Activated CD4-positive, alpha-beta T cell treated with anti-CD3 and anti-CD28 coated beads, Interleukin-2, amount 50 U/mL, for 16 hours (primary cell): ENCODE measurements at regions not wholly inside any gene's neighbourhood (a gene's known extent, or its start where the extent isn't known, plus 50 kb on each side); places are given as distances from the start of the nearest gene placed in this dataset.
"Not testable (repeated sequence)": the region's sequence is repeated elsewhere in the genome, so short reads cannot be mapped to it uniquely, and the experiment has no call there.

ENCODE experiments used
- DNase-seq: peaks from one replicate; pipeline ENCODE4 v3.0.0-alpha.2; 2020

DNA sequence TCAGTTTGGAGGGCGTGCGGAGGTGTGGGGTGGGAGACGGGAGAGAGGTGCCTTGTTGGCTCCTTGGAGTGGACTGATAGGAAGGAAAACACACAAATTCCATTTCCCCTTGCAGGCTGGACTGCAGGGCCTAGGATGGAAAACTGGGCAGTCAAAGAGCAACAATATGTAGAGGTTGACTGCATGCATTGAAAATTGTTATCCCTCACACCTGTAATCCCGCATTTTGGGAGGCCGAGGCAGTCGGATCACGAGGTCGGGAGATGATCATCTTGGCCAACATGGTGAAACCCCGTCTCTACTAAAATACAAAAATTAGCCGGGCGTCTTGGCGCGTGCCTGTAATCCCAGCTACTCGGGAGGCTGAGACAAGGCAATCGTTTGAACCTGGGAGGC is 128.2 kb downstream of the PPIAL4G start:
- no peak for DNase-seq

DNA sequence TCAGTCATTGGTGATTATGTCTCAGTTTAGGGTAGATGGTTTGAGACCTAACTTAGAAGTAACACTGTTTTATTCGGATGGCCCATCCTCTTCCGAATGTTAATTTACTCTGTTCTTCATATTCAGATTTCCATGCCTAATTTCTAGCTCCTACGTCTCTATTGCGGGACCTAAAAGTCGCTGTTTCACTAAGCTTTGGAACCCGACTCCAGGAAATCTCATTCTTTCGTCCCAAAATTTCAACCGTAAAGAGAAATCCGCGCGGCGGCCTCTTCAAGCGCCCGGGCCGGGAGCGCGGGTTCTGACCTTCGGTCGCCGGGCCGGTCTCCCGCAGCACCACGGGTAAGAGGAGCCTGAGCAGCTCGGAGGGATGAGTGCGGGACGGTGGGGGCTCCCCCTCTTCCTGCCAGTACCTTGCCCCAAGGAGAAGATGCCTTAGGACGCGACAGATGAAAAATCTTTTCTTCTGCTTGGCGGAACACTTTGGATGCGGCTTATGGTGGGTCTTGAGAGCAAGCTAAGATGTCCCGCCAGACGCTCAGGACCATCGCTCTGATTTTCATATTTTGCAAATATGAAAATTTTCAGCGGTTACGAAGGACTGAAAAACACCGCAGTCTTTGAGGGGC is 128.7 kb downstream of the PPIAL4G start:
- DNase-seq, result no peak

DNA sequence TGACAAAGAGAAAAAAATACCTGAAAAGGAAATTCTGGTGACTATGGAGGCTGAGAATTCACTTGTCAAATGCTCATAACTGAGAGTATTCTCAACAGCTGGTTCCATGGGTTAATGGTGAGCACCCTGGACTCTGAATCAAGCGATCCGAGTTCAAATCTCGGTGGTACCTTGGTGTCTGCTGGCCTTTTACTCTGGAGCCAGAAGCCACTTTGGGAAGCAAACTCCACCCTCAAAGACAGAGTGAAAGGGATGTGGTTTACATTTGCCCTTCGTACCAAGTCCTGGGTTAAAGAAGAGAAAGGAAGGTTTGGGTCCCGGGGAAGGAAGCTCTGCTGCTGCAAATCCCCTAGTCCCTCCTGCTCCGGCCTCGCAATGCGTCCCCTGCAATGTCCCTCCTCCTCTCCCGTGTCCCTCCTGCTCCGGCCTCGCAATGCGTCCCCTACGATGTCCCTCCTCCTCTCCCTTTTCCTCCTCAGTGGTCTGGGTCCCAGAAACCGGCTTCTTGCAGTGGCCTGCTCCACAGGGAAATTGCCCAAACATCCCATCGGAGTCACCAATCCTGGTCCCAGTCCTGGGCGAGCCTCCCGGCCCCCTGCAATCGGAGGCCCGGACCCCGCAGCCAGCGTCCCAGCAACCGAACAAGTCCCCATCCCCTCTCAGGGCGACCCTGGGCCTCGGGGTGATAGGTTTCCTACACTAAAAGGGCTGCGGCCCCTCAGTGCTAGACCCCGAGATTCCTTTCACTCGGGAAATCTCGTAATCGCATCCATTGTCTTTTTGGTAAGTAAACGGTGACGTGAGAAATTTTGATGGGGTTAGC is 129.4 kb downstream of the PPIAL4G start:
- peak; percentile 66 for DNase-seq

DNA sequence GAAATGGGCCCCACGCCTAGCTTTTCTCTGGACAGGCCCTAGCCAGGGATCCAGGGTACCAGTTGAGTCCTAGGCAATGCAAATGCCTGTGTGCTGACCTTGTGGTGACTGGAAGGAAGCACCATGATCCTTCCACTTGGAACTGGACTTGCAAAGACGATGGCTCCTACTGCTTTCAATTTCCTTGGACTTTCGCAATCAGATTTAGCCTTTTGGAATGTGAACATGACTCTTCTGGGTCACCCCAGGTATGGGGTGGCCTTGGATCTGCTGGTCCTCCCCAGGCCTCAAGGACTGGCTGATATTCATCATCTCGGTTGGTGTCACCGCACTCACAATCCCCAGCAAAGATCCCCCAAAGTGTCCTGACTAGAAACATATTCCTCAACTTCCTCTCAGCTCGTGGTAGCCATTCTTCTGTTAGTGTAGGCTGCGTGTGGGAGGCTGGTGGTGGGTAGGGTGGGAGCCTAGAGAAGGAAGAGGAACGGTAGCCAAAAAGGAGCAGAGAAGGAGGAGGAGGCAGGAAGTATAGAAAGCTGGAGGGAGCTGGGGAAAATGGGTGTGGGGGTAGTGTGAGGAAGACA is 130.5 kb downstream of the PPIAL4G start:
- no peak for DNase-seq

DNA sequence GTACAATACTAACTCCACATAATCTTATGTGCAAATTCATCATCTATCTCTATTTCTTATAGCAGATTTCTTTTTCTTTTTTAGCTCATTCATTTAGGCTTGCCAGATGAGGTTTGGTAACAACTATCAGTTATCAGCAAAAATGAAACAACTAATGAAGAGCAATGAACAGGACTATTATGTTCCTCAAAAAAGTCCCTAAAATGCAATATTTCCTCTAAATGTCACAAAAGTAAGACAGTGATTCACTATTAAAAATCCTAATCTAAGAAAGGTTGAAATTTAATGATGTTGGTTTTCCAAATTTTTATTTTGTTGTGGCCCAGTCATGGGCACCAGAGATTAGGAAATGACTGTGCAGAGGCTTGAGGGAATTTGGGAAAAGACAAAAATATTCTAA is 135.3 kb downstream of the PPIAL4G start:
- DNase-seq, result no peak

DNA sequence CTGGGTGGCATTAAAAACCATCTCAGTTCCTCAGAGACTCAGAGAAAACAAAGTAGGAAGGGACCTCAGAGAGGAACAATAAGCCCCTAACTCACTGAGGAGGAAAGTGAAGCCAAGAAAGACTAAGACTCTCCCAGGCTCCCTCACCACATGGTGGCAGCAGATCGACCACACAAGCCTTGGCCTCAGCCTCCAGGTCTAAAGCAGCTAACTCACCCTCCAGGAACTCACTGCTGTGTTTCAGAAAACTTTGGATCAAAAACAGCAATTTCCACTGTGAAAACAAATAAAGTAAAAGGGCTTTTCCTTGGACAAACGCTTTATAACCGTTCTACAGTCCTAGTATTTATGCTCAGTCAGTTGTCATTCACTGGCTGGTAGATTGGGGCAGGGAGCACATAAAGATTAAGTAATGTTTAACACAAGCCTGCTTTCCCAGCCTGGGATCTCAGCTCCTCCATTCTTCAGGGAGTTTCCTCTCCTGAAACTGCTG is 137.4 kb downstream of the PPIAL4G start:
- DNase-seq, result peak; percentile 39

DNA sequence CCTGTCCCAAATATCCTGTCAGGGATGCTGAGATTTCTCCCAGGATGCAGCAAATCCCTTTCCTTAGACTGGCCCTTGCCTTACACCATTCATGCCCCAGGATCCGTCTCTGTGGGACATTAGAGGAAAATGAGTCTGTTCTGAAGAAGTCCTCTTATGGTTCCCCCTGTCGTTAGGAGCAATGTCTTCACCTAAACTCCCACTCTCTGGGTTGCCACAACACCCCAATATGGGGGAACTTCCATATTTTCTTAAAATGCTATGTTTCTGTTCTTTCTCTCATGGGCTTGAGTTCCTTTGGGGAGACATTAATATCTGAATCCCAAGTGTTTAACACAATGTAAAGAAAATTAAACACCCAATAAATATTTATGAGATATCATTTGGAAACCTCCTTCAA is 138.5 kb downstream of the PPIAL4G start:
- DNase-seq, result not testable (repeated sequence)

DNA sequence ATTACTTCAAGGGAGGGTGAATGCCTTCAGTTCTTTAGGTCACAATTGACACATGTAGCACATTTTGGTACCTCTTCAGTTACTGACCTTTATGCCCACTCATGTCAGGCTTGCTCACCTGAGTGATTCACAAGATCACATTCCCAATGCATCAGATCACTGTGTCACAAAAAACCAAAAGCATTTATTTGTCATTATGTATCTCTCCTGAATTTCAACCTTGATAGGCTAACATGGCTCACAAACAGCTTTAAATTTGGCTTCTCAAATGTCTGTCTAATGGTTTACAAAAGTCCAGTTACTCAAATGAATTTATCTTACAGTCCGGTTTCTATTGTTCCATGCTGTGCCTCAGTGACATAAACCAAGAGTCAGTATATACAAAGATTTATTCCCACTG is 141.4 kb downstream of the PPIAL4G start:
- not testable (repeated sequence) for DNase-seq

DNA sequence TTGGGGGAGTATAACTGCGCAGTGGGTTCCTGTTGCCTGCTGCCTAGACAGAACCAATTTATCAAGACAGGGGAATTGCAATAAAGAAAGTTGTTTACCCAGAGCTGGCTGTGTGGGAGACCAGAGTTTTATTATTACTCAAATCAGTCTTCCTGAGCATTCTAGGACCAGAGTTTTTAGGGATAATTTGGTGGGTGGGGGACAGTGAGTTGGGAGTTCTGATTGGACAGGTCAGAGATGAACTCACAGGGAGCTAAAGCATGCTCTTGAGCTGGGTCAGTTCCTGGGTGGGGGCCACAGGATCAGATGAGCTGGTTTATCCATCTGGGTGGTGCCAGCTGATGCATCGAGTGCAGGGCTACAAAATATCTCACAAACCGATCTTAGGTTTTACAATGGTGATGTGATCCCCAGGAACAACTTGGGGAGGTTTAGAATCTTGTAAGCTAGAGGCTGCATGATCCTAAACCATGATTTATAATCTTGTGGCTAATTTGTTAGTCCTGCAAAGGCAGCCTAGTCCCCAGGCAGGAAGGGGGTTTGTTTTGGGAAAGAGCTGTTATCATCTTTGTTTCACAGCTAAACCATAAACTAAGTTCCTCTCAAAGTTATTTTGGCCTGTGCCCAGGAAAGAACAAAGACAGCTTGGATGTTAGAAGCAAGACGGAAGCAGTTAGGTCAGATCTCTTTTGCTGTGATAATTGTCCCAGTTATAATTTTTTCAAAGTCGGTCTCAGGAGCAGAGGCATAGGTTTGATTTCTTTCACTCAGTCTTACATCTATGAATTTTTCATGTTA is 146.8 kb downstream of the PPIAL4G start:
- not testable (repeated sequence) for DNase-seq

DNA sequence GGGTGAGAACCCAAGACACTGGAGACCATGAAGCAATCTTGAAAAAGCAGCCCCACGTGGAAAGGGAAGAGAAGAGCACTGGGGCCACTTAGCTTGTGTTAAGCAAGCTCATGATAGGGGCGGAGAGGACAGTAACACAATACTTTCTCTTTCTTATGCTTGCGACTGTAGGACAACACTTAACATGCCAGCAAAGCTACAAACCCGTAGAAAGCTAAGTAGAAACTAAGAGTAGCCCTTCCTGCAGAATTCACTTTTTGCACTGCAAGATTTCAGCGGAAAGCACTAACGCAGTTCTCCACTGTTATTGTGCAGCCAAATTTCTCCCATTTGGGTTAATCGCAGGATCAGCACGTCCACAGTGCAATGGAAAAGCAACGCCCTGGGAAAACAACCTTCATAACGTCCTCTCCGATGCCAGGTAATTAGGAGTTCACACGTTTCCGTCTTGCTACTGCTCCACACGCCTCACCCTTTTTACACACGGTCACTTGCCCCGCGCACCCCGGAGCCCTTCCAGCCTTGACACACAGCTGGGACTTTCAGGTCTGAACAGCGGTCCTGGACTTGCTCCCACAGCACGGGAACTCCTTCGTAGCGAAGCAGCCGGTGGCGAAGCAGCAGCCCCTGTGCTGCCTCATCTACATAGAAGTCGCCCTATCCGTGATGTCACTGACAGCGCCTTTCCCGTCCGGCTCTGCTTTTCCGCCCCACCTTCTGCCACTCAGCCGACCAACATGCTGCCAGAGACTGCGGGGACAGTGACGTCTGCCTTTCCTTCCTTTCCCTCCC is 148.6 kb downstream of the PPIAL4G start:
- DNase-seq, result peak; percentile 89

DNA sequence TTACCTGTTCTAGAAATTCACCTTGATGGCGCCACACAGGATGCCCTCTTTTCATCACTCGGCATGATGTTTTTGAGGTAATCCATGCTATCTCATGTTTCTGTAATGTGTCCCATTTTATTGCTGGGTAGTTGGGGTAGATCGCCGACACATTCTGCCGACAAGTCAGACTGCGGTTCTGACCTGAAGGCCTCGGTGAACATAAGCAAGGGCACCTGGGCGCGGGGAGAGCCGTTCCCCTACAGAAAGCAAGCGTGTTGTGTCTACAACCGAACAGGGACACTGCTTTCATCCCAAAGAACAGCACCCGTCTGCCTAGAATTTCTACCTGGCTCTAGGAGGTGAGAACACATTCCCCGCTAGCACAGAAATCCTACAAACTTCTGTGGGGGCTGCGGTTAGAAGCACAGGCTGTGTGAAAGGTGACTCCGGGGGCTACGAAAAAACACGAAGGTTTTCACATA is 149.2 kb downstream of the PPIAL4G start:
- DNase-seq, result no peak

DNA sequence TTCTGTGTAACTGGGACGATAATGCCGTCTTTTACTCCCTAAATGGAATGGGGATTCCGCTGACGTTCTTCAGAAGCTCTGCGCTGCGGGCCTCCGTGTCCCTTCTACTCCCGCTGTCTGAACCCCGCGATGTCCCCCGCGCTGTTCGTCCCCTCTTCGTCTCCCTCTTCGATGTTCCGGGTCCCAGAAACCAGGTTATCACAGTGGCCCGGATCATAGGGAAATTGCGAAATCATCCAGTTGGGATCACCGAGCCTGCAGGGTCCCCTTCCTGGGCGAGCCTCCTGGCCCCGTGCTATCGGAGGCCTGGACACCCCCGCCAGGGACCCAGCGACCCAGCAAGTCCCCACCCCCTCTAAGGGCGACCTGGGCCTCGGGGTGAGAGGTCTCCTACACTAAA is 154.2 kb downstream of the PPIAL4G start:
- no peak for DNase-seq

DNA sequence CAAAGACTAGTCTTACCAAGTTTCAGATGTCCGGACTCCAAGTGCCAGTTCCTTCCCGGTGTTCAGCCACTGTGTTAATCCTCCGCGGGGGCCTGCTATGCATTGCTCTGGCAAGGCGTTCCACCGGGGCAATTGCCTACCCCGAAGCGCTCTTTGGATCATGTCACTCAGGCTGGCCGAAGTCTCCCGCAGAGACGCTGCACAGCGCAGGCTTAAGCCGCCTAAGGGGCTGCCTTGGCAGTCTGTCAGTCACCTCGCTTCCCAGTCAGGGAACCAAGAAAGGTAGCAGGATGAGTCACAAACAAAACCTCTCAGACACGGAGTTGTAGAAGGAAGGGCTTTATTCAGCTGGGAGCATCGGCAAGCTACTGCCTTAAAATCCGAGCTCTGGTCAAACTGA is 158.1 kb downstream of the PPIAL4G start:
- DNase-seq, result not testable (repeated sequence)

DNA sequence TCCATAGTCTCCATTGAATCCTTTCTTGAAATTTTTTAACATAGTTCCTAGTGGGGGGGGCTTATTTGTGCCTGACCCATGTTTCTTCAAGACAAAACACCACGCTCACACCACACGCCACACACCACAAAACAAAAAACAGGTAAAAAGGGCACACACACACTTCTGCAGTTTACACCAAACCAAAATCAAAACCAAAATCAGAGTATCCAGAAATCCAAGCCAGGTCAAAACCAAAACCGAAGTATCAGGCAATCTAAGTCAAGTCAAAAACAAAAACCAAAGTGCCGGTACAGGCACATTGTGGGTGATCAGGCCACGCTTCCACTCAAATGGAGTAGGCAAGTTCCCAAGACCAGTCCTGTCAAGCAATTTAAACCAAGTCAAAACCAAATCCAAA is 158.6 kb downstream of the PPIAL4G start:
- not testable (repeated sequence) for DNase-seq

DNA sequence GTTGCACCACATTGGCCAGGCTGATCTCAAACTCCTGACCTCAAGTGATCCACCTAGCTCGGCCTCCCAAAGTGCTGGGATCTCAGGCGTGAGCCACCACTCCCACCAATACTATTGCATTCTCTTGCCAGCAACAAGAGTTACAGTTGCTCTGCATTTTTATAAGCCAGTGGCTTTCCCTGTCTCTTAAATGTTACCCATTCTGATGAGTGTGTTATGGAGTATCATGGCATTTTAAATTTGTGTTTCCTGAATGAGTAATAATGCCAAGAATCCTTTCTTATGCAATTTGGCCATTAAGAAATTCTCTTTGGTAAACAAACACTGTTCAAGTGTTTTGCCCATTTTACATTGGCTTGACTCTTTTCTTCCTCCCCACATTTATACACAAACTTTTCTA is 163.0 kb downstream of the PPIAL4G start:
- DNase-seq, result not testable (repeated sequence)

DNA sequence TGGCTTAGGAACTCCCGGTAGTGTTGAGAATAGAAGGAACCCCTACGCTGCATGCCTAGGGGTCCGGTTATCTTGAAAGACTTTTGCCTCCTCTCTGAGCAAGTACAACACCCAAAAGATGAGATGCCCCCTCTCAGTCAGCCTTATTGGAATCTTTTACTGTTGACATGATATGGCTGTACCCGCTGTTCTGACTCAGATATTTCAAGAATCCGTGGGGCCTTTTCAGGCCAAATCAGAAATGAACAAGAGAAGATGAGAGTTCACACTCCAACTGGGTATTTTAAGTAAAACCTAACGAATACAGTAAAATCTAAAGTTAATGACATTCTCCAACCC is 164.2 kb downstream of the PPIAL4G start:
- DNase-seq, result no peak

DNA sequence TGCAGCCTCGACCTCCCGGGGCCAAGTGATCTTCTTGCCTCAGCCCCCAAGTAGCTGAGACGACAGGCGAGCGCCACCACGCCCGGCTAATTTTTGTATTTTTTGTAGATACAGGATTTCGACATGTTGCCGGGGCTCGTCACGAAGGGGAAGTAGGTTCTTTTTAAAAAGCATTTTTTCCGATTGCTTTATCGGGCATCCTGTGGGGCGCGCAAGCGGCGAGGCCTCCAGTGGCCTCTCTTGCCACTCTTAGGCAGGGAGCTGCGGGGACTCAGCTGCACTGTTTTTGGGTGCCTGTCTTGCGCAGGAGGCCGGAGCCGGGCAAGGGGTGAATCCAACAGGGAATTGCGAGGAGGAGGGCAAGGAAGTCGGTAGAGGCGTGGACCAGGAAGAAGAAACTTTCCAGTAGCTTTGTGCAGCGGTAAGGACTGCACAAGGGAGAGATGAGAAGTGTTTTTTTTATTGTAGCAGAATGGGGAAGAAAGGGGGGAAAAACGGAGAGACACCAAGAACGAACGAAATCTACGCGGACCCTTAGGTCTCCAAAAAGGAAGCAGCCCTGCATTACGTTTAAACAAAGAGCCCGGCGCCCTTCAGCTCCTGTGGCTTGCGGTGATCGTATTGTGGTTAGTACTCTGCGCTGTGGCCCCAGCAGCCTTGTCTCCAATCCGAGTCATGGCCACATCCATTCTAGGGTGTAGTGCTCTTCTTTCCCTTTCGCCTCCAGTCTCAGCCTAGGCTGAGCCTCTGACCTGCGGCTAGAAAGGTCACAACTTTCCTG is 164.8 kb downstream of the PPIAL4G start:
- peak; percentile 76 for DNase-seq

DNA sequence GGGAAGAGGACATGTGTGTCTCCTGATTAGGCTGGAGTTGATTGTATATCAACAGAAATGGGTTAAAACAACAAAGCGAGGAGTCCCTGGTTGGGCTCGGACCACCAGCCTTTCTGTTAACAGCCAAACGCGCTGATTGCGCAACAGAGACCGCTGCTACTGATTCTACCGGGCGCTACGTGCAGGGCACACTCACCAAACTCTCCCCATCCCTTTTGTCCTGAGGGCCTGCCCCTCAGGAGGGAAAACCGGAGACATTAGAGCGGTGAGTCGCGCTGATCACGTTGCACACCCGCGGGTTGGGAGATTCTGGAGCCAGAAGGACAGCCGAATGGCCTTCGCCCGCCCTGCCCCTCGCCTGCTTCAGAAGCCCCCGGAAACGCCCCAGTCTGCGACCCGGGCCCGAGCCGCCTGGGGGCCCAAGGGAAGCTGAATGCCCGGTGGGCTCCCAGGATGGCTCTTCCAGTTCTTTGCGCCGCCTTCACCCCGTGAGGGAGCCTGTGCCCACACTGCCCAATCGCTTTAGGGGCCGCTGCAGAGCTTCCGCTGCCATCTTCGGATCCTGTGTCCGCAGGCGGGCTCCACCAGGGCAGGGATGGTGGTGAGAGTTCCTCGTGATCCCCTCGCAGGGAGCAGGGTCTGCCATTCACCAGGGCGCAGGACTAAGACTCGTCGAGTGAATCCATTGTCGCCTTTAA is 165.4 kb upstream of the NBPF11 start:
- DNase-seq, result no peak

DNA sequence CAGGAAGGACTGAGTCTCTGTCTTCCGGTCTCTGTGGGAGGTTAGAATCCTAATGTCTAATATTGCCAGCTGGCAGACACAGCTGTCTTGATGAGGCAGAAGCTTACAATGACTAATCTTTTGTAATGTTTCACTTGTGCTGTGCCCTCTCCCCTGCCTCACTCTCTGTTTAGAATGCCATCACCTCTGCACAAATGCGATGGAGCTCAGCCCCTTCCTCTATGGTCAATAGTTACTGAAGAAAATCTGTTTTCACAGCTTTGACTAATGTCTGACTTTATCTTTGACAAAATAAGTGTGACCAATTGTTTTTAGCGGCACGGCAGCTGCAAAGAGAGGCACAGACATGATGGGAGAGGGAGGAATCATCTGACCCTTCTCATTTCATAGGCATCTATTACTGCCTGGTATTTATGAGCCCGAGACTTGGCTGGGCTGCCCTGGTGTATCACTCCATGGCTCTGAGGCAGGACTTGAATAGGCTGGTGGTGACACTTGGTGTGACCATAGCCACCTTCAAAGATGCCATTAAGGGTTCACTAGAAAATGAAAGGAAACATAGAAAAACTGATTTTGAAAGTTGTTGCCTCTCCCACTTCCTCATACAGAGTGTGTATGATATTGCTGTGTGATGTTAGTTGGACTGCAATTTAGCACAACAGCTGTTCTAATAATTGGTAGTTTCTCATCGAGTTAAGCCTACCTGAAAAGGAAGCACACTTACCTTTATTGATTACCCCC is 163.2 kb upstream of the NBPF11 start:
- no peak for DNase-seq

DNA sequence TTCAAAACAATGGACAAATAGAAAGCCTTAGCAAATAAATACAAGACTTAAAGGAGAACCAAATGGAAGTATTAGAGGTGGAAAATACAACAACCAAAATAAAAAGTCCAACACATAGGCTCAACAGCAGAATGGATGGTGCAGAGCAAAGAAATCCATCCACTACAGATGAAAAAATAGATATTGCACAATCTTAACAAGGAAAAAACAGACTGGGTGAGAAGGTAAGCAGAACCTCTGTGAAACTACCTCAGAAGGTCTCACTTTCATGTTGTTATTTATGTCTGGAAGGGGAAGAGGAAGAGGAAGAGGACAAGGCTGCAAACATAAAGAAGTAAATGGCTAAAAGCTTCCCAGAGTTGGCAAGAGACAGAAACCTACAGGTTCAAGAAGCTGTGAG is 158.7 kb upstream of the NBPF11 start:
- DNase-seq, result no peak
